ENCODE measurements at regions not wholly inside any gene's neighbourhood (a gene's known extent, or its start where the extent isn't known, plus 50 kb on each side); places are given as distances from the start of the nearest gene placed in this dataset.

DNA sequence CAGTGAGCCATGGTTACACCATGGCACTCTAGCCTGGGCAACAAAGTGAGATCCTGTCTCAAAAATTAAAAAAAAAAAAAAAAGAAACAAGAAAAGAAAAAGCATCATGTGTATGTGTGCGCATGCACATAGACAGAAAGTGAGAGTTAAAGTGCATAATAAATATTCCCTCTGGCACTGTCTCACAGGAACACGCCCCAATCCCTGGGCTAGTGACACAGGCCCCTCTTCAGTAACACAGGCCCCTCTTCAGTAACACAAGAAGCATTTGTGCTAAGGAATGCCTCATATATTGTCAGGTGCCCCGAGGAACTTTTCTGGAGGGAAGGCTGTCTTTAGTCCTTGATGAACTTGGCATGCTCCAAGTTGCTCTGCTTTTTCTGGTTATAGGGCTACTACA is 57.5 kb downstream of the RPL27A start:
- H2AFZ ChIP-seq (ENCODE audit: low read depth, low read length, severe bottlenecking) = no peak overlapping the region
- no peaks in the 10 kb centered on the region for H3K27me3 ChIP-seq (ENCODE audit: low read length)
- H3K27ac ChIP-seq (ENCODE audit: low read depth, low read length) = no peak overlapping the region
- no peak overlapping the region for H3K4me2 ChIP-seq (ENCODE audit: low read depth, low read length, poor library complexity, severe bottlenecking)
- H3K36me3 ChIP-seq (ENCODE audit: low read length) = no peaks in the 10 kb centered on the region
- no peaks in the 10 kb centered on the region for H4K20me1 ChIP-seq (ENCODE audit: low read depth, low read length)
- H3K9ac ChIP-seq (ENCODE audit: low read length) = no peak overlapping the region
- no peaks in the 10 kb centered on the region for H3K79me2 ChIP-seq (ENCODE audit: insufficient read depth, low read length)
- H3K4me3 ChIP-seq (ENCODE audit: insufficient read depth, low read length, poor library complexity, severe bottlenecking) = no peak overlapping the region
- no peaks in the 10 kb centered on the region for H3K9me3 ChIP-seq (ENCODE audit: insufficient read depth, low read length)
- no peaks in the 10 kb centered on the region for H3F3A ChIP-seq (ENCODE audit: insufficient read depth)
- no peak for TF ChIP-seq EZH2phosphoT487 (conservative IDR thresholded peaks at IDR 0.05; ENCODE audit: low read length)
- TF ChIP-seq CTCF (IDR thresholded peaks at IDR 0.05; ENCODE audit: insufficient read depth, low read length, poor library complexity, severe bottlenecking) = no peak
- no peaks in the 10 kb centered on the region for H3K9me2 ChIP-seq (replicated peaks; ENCODE audit: insufficient read depth, low read length)

DNA sequence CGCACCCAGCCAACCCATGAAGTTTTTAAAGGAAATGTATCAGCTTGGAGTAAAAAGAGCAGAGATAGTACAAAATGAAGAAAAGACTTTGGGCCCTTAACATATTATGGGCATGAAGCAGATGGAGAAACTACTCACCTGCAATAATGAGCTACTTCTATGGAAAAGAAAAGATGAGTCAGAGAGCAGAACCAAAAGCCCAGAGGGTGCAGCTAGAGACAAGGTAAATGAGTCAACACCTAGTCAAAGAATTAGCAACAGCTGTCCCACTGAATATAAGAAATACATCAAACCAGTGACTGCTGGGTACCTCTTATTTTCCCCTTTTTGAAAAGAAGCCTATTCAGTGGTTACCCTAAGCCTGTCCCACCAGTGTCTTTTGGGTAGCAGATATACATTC is 61.8 kb downstream of the RPL27A start:
- Histone ChIP-seq H3K36me3 (ENCODE audit: low read length) (no peaks in the 10 kb centered on the region), H4K20me1 (ENCODE audit: low read depth, low read length) (no peaks in the 10 kb centered on the region), H3K27ac (ENCODE audit: low read depth, low read length) (no peak overlapping the region), H2AFZ (ENCODE audit: low read depth, low read length, severe bottlenecking) (no peak overlapping the region), H3K4me3 (ENCODE audit: insufficient read depth, low read length, poor library complexity, severe bottlenecking) (no peak overlapping the region), H3K9me3 (ENCODE audit: insufficient read depth, low read length) (no peaks in the 10 kb centered on the region), H3K27me3 (ENCODE audit: low read length) (no peaks in the 10 kb centered on the region), H3F3A (ENCODE audit: insufficient read depth) (no peaks in the 10 kb centered on the region), H3K4me2 (ENCODE audit: low read depth, low read length, poor library complexity, severe bottlenecking) (no peak overlapping the region), H3K9me2 (replicated peaks; ENCODE audit: insufficient read depth, low read length) (no peaks in the 10 kb centered on the region), H3K79me2 (ENCODE audit: insufficient read depth, low read length) (no peaks in the 10 kb centered on the region), H3K9ac (ENCODE audit: low read length) (no peak overlapping the region)
- no peak for TF ChIP-seq CTCF (IDR thresholded peaks at IDR 0.05; ENCODE audit: insufficient read depth, low read length, poor library complexity, severe bottlenecking)
- no peak for TF ChIP-seq EZH2phosphoT487 (conservative IDR thresholded peaks at IDR 0.05; ENCODE audit: low read length)

DNA sequence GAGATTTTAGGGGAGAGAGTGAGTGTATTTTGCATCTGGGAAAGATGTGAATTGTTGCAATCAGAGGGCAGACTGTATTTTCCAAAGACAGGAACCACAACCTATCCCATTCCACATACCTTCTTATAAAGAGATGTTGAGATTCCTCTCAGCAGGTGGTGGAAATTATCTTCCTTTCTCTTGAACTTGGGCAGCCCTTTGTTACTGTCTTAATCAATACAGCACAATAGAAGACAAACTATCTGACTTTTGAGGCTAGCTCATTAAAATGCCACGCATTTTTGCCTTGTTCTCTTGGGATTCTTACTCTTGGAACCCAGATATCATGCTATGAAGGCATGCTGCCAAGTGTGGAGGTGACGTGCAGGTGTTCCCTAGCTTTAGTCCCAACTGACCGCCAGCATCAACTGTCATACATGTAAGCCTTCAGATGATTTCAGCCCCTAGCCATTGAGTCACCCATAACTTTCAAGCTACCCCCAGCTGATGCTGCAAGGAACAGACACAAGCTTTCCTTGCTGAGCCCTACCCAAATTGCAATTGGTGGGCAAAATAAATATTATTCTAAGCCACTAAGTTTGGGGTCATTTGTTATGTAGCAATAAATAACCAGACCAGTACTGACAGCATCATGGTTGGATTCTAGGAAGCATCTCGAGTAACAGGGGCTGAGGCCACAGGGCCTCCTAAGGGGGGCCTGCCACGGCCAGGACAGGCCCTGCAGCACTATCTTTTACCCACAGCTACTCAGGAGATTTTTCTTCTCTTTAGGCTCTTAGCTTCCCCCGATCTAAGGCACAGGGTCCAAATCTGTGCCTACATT is 63.0 kb downstream of the RPL27A start:
- Histone ChIP-seq H3K36me3 (ENCODE audit: low read length) (no peaks in the 10 kb centered on the region), H3K9me2 (replicated peaks; ENCODE audit: insufficient read depth, low read length) (no peaks in the 10 kb centered on the region), H3F3A (ENCODE audit: insufficient read depth) (no peaks in the 10 kb centered on the region), H2AFZ (ENCODE audit: low read depth, low read length, severe bottlenecking) (no peak overlapping the region), H3K4me2 (ENCODE audit: low read depth, low read length, poor library complexity, severe bottlenecking) (no peak overlapping the region), H3K27me3 (ENCODE audit: low read length) (no peaks in the 10 kb centered on the region), H3K4me3 (ENCODE audit: insufficient read depth, low read length, poor library complexity, severe bottlenecking) (no peak overlapping the region), H3K79me2 (ENCODE audit: insufficient read depth, low read length) (no peaks in the 10 kb centered on the region), H3K9me3 (ENCODE audit: insufficient read depth, low read length) (no peaks in the 10 kb centered on the region), H3K9ac (ENCODE audit: low read length) (no peak overlapping the region), H4K20me1 (ENCODE audit: low read depth, low read length) (no peaks in the 10 kb centered on the region), H3K27ac (ENCODE audit: low read depth, low read length) (no peak overlapping the region)
- TF ChIP-seq EZH2phosphoT487 (conservative IDR thresholded peaks at IDR 0.05; ENCODE audit: low read length) (no peak), CTCF (IDR thresholded peaks at IDR 0.05; ENCODE audit: insufficient read depth, low read length, poor library complexity, severe bottlenecking) (no peak)
